ENCODE measurements at regions not wholly inside any gene's neighbourhood (a gene's known extent, or its start where the extent isn't known, plus 50 kb on each side); places are given as distances from the start of the nearest gene placed in this dataset.

- TF ChIP-seq CTCF (IDR thresholded peaks at IDR 0.05; ENCODE audit: insufficient read depth, low read length, severe bottlenecking), result no peak
- FAIRE-seq (no peak), DNase-seq (ENCODE audit: low read depth) (no peak)
- Histone ChIP-seq H3K36me3 (ENCODE audit: control insufficient read depth, insufficient read depth, low read length) (no peaks in the 10 kb centered on the region), H3K27me3 (ENCODE audit: control insufficient read depth, insufficient read depth, low read length) (no peaks in the 10 kb centered on the region), H3K4me3 (ENCODE audit: low read depth, low read length) (no peak overlapping the region)
Observed at GRCh38 chr2:142200062-142200461, 69.2 kb upstream of the LRP1B start.

- H3K36me3 ChIP-seq (ENCODE audit: control insufficient read depth, insufficient read depth, low read length), result no peaks in the 10 kb centered on the region
- no peaks in the 10 kb centered on the region for H3K27me3 ChIP-seq (ENCODE audit: control insufficient read depth, insufficient read depth, low read length)
- FAIRE-seq, result no peak
- no peak for DNase-seq (ENCODE audit: low read depth)
- H3K4me3 ChIP-seq (ENCODE audit: low read depth, low read length), result no peak overlapping the region
- no peak for TF ChIP-seq CTCF (IDR thresholded peaks at IDR 0.05; ENCODE audit: insufficient read depth, low read length, severe bottlenecking)
Observed at GRCh38 chr2:142199073-142199472, 68.3 kb upstream of the LRP1B start.

GRCh38 chr2:142190805-142191204 lies 60.0 kb upstream of the LRP1B start:
- H3K36me3 ChIP-seq (ENCODE audit: control insufficient read depth, insufficient read depth, low read length), result no peaks in the 10 kb centered on the region
- FAIRE-seq (no peak), DNase-seq (ENCODE audit: low read depth) (peak; percentile 35)
- TF ChIP-seq CTCF (IDR thresholded peaks at IDR 0.05; ENCODE audit: insufficient read depth, low read length, severe bottlenecking), result no peak
- no peaks in the 10 kb centered on the region for H3K27me3 ChIP-seq (ENCODE audit: control insufficient read depth, insufficient read depth, low read length)
- H3K4me3 ChIP-seq (ENCODE audit: low read depth, low read length), result no peak overlapping the region

- H3K4me3 ChIP-seq (ENCODE audit: low read depth, low read length), result no peak overlapping the region
- no peaks in the 10 kb centered on the region for H3K27me3 ChIP-seq (ENCODE audit: control insufficient read depth, insufficient read depth, low read length)
- no peaks in the 10 kb centered on the region for H3K36me3 ChIP-seq (ENCODE audit: control insufficient read depth, insufficient read depth, low read length)
- DNase-seq (ENCODE audit: low read depth) (peak; percentile 30), FAIRE-seq (no peak)
- TF ChIP-seq CTCF (IDR thresholded peaks at IDR 0.05; ENCODE audit: insufficient read depth, low read length, severe bottlenecking), result no peak
Observed at GRCh38 chr2:142189501-142189900, 58.7 kb upstream of the LRP1B start.

- TF ChIP-seq CTCF (IDR thresholded peaks at IDR 0.05; ENCODE audit: insufficient read depth, low read length, severe bottlenecking), result no peak
- no peak for FAIRE-seq
- Histone ChIP-seq H3K27me3 (ENCODE audit: control insufficient read depth, insufficient read depth, low read length) (no peaks in the 10 kb centered on the region), H3K4me3 (ENCODE audit: low read depth, low read length) (no peak overlapping the region), H3K36me3 (ENCODE audit: control insufficient read depth, insufficient read depth, low read length) (no peaks in the 10 kb centered on the region)
- DNase-seq (ENCODE audit: low read depth), result peak; percentile 17
Observed at GRCh38 chr2:142188562-142188961, 57.7 kb upstream of the LRP1B start.

GRCh38 chr2:142180820-142181533 lies 50.2 kb upstream of the LRP1B start:
- Histone ChIP-seq H3K4me3 (ENCODE audit: low read depth, low read length) (no peak overlapping the region), H3K27me3 (ENCODE audit: control insufficient read depth, insufficient read depth, low read length) (no peaks in the 10 kb centered on the region), H3K36me3 (ENCODE audit: control insufficient read depth, insufficient read depth, low read length) (no peaks in the 10 kb centered on the region)
- DNase-seq (ENCODE audit: low read depth) (peak; percentile 30), FAIRE-seq (no peak)
- TF ChIP-seq CTCF (IDR thresholded peaks at IDR 0.05; ENCODE audit: insufficient read depth, low read length, severe bottlenecking), result peak; percentile 64

All from bronchial epithelial cell (primary cell).